Erythroblast (primary cell): ENCODE measurements at regions not wholly inside any gene's neighbourhood (a gene's known extent, or its start where the extent isn't known, plus 50 kb on each side); places are given as distances from the start of the nearest gene placed in this dataset.

Source experiments
- GATA1 ChIP-seq: IDR thresholded peaks from 2 replicates; pipeline ENCODE4 v1.6.1; 2011; ENCODE audit warnings: low read depth, mild to moderate bottlenecking, control low read depth, low read length, moderate library complexity
- POLR2A ChIP-seq: IDR thresholded peaks from 2 replicates; pipeline ENCODE4 v1.6.1; 2011; ENCODE audit warnings: mild to moderate bottlenecking, low read length

GRCh38 chr11:42410251-42410955 is 901.4 kb upstream of the API5 start:
- no peak for TF ChIP-seq POLR2A
- no peak for TF ChIP-seq GATA1
